VCaP (cell line): ENCODE measurements at regions not wholly inside any gene's neighbourhood (a gene's known extent, or its start where the extent isn't known, plus 50 kb on each side); places are given as distances from the start of the nearest gene placed in this dataset.

Source experiments
- H3K27ac ChIP-seq: fragments of 450-650 bp; 2 replicates; pipeline ENCODE4 v1.5.1; 2017
- TF ChIP-seq, protein P1 (sequence below): fragments of 450-650 bp; conservative IDR thresholded peaks from 2 replicates; pipeline ENCODE4 v1.5.1; 2017; ENCODE audit warnings: mild to moderate bottlenecking, moderate library complexity

DNA sequence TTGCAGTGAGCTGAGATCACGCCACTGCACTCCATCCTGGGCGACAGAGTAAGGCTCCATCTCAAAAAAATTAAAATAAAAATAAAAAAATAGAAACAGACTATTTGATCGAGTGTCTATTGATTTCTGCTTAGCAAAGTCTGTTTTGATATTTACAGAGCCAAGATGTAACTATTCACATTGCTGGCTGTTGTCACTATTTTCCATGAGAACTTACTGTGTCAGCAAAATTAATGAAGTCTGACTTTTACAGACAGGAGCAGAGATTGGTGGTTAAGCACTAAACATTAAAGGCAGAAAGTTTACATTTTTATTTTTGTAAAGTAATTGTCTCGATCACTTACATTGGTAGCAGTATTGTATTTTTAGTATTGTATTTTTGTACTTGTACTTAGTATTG, 85.0 kb upstream of the CCDC28A start:
- TF ChIP-seq, protein P1, sequence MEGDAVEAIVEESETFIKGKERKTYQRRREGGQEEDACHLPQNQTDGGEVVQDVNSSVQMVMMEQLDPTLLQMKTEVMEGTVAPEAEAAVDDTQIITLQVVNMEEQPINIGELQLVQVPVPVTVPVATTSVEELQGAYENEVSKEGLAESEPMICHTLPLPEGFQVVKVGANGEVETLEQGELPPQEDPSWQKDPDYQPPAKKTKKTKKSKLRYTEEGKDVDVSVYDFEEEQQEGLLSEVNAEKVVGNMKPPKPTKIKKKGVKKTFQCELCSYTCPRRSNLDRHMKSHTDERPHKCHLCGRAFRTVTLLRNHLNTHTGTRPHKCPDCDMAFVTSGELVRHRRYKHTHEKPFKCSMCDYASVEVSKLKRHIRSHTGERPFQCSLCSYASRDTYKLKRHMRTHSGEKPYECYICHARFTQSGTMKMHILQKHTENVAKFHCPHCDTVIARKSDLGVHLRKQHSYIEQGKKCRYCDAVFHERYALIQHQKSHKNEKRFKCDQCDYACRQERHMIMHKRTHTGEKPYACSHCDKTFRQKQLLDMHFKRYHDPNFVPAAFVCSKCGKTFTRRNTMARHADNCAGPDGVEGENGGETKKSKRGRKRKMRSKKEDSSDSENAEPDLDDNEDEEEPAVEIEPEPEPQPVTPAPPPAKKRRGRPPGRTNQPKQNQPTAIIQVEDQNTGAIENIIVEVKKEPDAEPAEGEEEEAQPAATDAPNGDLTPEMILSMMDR: no peak

DNA sequence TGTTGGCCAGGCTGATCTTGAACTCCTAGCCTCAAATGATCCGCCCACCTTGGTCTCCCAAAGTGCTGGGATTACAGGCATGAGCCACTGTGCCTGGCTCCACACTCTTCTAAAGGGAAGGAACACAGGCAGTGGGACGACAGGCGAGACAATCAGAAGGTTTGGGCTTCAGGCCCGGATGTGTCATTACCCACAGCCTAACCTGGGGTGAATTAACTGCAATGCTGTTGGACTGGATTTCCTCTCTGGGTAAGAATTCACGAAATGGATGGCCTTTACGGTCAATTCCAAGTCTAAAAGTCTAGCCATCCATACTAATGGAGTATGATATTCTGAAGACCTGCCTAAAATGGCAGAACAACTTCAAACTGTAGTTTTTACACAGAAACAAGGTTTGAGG, 83.7 kb upstream of the CCDC28A start:
- no peak overlapping the region for H3K27ac ChIP-seq
- TF ChIP-seq, protein P1: no peak

More for the DNA sequence above, 85.0 kb upstream of the CCDC28A start:
- no peak overlapping the region for H3K27ac ChIP-seq

GRCh38 chr6:138690975-138691594, 82.5 kb upstream of the CCDC28A start:
- TF ChIP-seq, protein P1: no peak
- H3K27ac ChIP-seq: no peak overlapping the region

DNA sequence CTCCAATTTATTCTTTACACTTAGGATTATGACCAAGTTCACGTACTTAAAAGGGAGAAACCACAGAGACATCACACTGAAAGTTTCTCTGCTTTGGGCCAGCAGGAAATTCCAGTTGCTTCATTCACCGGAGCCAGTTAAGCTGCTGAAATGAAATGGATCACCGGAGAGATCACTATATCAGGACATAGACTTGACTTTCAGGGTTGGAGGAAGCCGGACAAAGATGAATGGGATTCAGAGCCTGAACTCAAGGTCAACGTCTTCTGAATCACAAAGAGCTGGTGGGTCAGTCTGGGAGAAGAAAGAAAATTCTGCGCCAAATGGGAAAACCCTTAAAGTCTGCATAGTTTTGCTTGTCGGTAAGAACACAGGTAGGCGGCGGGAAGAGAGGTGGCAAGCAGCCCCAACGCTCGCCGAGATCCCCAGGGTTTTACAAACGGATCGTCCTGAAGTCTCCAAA, 81.9 kb upstream of the CCDC28A start:
- TF ChIP-seq, protein P1: no peak
- peak overlapping the region; percentile 70 for H3K27ac ChIP-seq

DNA sequence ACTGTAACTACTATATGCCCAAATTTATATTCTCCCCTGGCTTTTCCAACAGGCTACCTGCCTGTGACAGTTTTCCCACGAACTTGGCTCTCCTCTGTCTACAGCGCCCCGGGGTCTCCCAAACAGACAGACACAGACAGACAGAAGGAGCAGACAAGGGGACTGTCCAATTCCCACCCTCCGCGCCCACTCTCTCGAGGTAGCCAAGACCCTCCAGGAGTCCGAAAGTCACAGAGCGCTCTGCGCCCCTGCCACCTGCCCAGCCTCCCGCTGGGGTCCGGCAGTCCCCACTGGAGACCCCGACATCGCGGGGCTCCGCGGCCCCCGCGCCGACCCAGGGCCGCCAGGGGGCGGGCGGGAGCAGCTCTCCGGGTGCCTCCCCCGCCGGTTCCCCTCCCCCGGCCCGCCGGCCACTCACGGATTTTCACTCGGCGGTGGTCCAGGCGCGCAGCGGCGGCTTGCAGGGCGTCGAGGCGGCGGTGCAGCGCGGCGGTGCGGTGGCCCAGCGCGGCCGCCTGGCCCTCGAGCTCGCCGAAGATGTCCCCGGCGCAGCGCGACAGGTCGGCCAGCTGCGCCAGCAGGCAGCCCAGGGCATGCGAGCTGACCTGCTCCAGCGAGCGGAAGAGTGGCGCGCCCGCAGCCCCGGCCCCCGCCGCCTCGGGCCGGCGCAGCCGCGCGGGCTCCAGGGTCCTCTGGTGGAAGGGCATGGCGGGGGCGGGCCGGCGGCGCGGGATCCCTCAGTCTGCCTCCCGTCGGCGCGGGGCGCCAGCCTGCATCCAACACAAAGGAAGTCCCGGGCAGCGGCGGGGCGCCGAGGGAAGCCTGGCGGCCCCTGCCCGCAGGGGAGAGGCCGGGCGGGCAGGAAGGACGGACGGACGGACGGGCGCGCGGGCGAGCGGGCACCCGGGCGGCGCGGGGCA, 81.3 kb upstream of the CCDC28A start:
- TF ChIP-seq, protein P1: peak; percentile 92

DNA sequence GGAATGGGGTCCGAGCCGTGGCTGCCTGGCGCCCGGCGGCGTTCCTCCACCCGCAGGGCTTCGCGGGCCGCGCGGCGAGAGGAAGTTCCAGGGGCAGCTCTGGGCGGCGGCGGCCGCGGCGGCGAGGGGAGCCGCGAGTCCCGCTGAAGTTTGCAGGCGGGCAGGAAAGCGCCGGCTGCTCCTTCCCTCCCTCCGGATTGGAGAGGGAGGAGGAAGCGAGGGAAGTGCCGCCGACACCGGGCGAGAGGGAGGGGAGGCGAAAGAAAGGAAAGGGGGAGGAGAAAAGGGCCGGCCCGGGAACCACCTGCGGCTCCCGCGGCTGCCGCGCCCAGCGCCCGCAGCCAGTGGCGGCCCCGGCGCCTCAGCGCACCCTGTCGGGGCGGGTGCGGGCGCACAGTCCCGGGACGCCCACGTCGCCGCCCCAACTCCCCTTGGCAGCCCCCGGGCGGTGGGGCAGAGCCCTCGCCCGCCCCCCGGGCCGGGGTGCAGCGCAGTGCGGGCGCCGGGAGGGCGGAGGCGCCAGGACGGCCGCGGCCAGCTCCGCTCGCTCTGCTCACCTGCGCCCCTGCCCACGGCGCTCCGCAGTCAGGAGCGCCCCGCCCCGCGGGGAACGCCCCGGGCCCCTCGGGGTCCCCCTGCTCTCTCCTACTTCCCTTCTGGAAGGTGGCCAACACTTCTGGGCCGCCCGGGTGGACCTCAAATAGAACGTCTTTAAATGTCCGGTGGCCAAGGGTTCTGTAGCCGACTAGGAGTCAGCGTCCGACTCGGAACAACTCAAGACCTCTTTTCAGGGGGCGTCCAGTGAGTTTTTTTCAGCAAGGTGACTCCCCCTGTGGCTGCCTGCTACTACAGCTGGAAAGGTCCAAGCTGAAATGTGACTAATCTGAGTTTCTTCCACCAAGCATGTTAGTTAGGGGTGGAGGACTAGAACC, 80.3 kb upstream of the CCDC28A start:
- TF ChIP-seq, protein P1: peak; percentile 7; the same call in 1 of the 2 replicates
- H3K27ac ChIP-seq: peak overlapping the region; percentile 70

More for the DNA sequence above, 81.3 kb upstream of the CCDC28A start:
- H3K27ac ChIP-seq: peak overlapping the region; percentile 70
